HFFc6 (cell line): ENCODE measurements at regions not wholly inside any gene's neighbourhood (a gene's known extent, or its start where the extent isn't known, plus 50 kb on each side); places are given as distances from the start of the nearest gene placed in this dataset.
A peak's percentile ranks its signal among the peaks of the same experiment; 100 is the strongest.
"Not testable (repeated sequence)": the region's sequence is repeated elsewhere in the genome, so short reads cannot be mapped to it uniquely, and the experiment has no call there.

Experiments
- DNase-seq: peaks from one replicate; pipeline ENCODE4 v3.0.0-alpha.2; 2018
- H3K27ac Mint-ChIP-seq: 2 replicates; pipeline ENCODE4 v1.8.0; 2020; ENCODE audit warnings: mild to moderate bottlenecking, mixed read lengths
- H3K27me3 Mint-ChIP-seq: 2 replicates; pipeline ENCODE4 v1.8.0; 2021; ENCODE audit warnings: mild to moderate bottlenecking, moderate library complexity, mixed read lengths; ENCODE audit not compliant: insufficient read depth
- H3K36me3 Mint-ChIP-seq: 2 replicates; pipeline ENCODE4 v1.8.0; 2021; ENCODE audit warnings: low read depth, mixed read lengths
- H3K4me1 Mint-ChIP-seq: 2 replicates; pipeline ENCODE4 v1.8.0; 2020; ENCODE audit warnings: low read depth, mixed read lengths
- H3K4me3 Mint-ChIP-seq: 2 replicates; pipeline ENCODE4 v1.8.0; 2020; ENCODE audit warnings: mild to moderate bottlenecking, moderate library complexity, mixed read lengths
- H3K9me3 Mint-ChIP-seq: 2 replicates; pipeline ENCODE4 v1.8.0; 2020; ENCODE audit warnings: mild to moderate bottlenecking, mixed read lengths
- TF ChIP-seq, protein P1 (sequence below): fragments of 200-600 bp; sonication (generic); IDR thresholded peaks from 2 replicates; pipeline ENCODE4 v1.5.0; 2021; ENCODE audit warnings: antibody characterized with exemption, mild to moderate bottlenecking

- Mint-ChIP-seq H3K4me3 (no peak overlapping the region), H3K9me3 (peaks cover 16% of the 10 kb centered on the region; the same call in 1 of the 2 replicates), H3K36me3 (no peaks in the 10 kb centered on the region), H3K27ac (peak overlapping the region; percentile 20; the same call in 1 of the 2 replicates), H3K27me3 (no peaks in the 10 kb centered on the region; the same call in 1 of the 2 replicates), H3K4me1 (peaks cover 40% of the 10 kb centered on the region)
- TF ChIP-seq, protein P1, sequence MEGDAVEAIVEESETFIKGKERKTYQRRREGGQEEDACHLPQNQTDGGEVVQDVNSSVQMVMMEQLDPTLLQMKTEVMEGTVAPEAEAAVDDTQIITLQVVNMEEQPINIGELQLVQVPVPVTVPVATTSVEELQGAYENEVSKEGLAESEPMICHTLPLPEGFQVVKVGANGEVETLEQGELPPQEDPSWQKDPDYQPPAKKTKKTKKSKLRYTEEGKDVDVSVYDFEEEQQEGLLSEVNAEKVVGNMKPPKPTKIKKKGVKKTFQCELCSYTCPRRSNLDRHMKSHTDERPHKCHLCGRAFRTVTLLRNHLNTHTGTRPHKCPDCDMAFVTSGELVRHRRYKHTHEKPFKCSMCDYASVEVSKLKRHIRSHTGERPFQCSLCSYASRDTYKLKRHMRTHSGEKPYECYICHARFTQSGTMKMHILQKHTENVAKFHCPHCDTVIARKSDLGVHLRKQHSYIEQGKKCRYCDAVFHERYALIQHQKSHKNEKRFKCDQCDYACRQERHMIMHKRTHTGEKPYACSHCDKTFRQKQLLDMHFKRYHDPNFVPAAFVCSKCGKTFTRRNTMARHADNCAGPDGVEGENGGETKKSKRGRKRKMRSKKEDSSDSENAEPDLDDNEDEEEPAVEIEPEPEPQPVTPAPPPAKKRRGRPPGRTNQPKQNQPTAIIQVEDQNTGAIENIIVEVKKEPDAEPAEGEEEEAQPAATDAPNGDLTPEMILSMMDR = no peak
- peak; percentile 81 for DNase-seq
These were observed 500.6 kb downstream of the DISC1 start for GRCh38 chr1:232127190-232127589.

- H3K4me3 Mint-ChIP-seq = no peak overlapping the region
These were observed 497.4 kb downstream of the DISC1 start for GRCh38 chr1:232123775-232124659.

DNA sequence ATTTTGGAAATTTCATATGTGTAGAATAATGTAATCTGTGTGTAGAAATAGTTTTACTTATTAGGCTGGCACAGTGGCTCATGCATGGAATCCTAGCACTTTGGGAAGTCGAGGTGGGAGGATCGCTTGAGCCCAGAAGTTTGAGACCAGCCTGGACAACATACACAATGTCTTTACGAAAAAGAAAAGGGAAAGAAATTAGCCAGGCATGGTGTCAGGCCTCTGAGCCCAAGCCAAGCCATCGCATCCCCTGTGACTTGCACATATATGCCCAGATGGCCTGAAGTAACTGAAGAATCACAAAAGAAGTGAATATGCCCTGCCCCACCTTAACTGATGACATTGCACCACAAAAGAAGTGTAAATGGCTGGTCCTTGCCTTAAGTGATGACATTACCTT lies 491.3 kb downstream of the DISC1 start:
- not testable (repeated sequence) for H3K9me3 Mint-ChIP-seq, H3K4me3 Mint-ChIP-seq, H3K27me3 Mint-ChIP-seq, H3K27ac Mint-ChIP-seq, DNase-seq, H3K36me3 Mint-ChIP-seq, H3K4me1 Mint-ChIP-seq

More at GRCh38 chr1:232123775-232124659, 497.4 kb downstream of the DISC1 start:
- TF ChIP-seq, protein P1 = no peak
- Mint-ChIP-seq H3K36me3 (no peaks in the 10 kb centered on the region), H3K9me3 (peaks cover 9% of the 10 kb centered on the region; the same call in 1 of the 2 replicates), H3K27ac (no peak overlapping the region), H3K27me3 (no peaks in the 10 kb centered on the region; the same call in 1 of the 2 replicates), H3K4me1 (peaks cover 40% of the 10 kb centered on the region)
- DNase-seq = no peak

GRCh38 chr1:232114985-232115384 lies 488.4 kb downstream of the DISC1 start:
- H3K36me3 Mint-ChIP-seq = no peaks in the 10 kb centered on the region
- H3K27me3 Mint-ChIP-seq = peaks cover 3% of the 10 kb centered on the region; the same call in 1 of the 2 replicates
- H3K4me3 Mint-ChIP-seq = no peak overlapping the region
- no peak for DNase-seq
- H3K27ac Mint-ChIP-seq = no peak overlapping the region
- TF ChIP-seq, protein P1 = no peak
- peaks cover 6% of the 10 kb centered on the region; the same call in 1 of the 2 replicates for H3K9me3 Mint-ChIP-seq
- H3K4me1 Mint-ChIP-seq = no peaks in the 10 kb centered on the region

DNA sequence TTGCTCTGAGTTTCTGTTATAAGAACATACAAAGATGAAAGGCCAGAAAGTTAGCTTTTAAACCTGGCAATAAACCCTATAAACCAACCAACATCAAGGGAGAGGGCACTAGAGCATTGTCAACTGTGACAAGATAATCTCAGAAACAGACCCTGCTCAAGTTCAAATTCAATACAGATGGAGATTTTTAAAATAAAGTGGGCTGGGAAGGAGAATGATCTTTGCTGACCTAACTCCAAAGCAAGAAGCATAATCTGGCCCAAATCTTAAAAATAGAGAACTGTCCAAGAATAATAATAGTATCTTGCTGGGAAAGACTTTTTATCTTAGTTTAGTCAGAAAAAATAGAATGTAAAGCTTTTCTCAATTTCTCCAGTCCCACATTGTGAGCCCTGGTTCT lies 485.5 kb downstream of the DISC1 start:
- no peaks in the 10 kb centered on the region; the same call in 1 of the 2 replicates for H3K4me1 Mint-ChIP-seq
- H3K4me3 Mint-ChIP-seq = no peak overlapping the region
- H3K36me3 Mint-ChIP-seq = no peaks in the 10 kb centered on the region
- no peak overlapping the region for H3K27ac Mint-ChIP-seq
- peaks cover 6% of the 10 kb centered on the region; the same call in 1 of the 2 replicates for H3K9me3 Mint-ChIP-seq
- no peaks in the 10 kb centered on the region for H3K27me3 Mint-ChIP-seq
- TF ChIP-seq, protein P1 = no peak
- no peak for DNase-seq

DNA sequence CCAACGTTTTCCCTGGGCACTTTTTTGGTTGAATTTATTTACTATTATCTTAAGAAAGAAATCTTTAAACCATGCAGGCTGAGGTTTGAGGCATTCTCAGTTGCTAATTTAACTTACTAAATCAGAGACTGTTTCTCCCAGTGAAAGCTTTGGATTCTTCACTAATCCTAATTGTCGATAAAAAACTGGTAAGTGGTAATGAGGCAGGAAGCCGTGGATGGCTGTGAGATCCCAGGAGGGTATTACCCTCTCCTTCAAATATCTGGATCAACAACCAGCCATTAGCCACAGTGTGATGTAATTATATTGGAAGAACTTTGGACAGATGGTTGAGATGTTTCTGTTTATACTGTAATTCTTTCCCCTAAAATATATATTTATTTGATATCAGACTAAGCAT lies 485.0 kb downstream of the DISC1 start:
- peaks cover 6% of the 10 kb centered on the region for H3K9me3 Mint-ChIP-seq
- no peaks in the 10 kb centered on the region for H3K36me3 Mint-ChIP-seq
- TF ChIP-seq, protein P1 = no peak
- no peak overlapping the region for H3K4me3 Mint-ChIP-seq
- H3K27ac Mint-ChIP-seq = no peak overlapping the region
- no peaks in the 10 kb centered on the region; the same call in 1 of the 2 replicates for H3K4me1 Mint-ChIP-seq
- DNase-seq = no peak
- H3K27me3 Mint-ChIP-seq = no peaks in the 10 kb centered on the region
